GM23338 (cell line): ENCODE measurements at regions not wholly inside any gene's neighbourhood (a gene's known extent, or its start where the extent isn't known, plus 50 kb on each side); places are given as distances from the start of the nearest gene placed in this dataset.

Source experiments
- ATAC-seq: fragments of 200-7000 bp; cut with Tn5 transposase; 3 replicates; pipeline ENCODE4 v1.9.1; 2020
- DNase-seq: peaks from one replicate; pipeline ENCODE4 v3.0.0-alpha.2; 2015; ENCODE audit warnings: low spot score
- H2AFZ ChIP-seq: fragments of 200-600 bp; sonication (generic); 2 replicates; pipeline ENCODE4 v1.8.0; 2016; ENCODE audit warnings: antibody characterized with exemption, mild to moderate bottlenecking, moderate library complexity
- H3F3A ChIP-seq: fragments of 200-600 bp; sonication (generic); replicated peaks from 2 replicates; pipeline ENCODE4 v1.8.0; 2017; ENCODE audit warnings: antibody characterized with exemption, mixed run types, low read depth
- H3K27ac ChIP-seq: fragments of 200-600 bp; sonication (generic); 2 replicates; pipeline ENCODE4 v1.6.1; 2016; ENCODE audit warnings: low read depth
- H3K27me3 ChIP-seq: fragments of 200-600 bp; sonication (generic); 2 replicates; pipeline ENCODE4 v1.8.0; 2016; ENCODE audit warnings: mild to moderate bottlenecking, mixed run types, moderate library complexity; ENCODE audit not compliant: insufficient read depth
- H3K36me3 ChIP-seq: fragments of 200-600 bp; sonication (generic); 2 replicates; pipeline ENCODE4 v1.8.0; 2016; ENCODE audit warnings: mild to moderate bottlenecking; ENCODE audit not compliant: insufficient read depth
- H3K4me1 ChIP-seq: fragments of 200-600 bp; sonication (generic); 2 replicates; pipeline ENCODE4 v1.8.0; 2016; ENCODE audit warnings: mild to moderate bottlenecking, moderate library complexity; ENCODE audit not compliant: insufficient read depth
- H3K4me2 ChIP-seq: fragments of 200-600 bp; sonication (generic); 2 replicates; pipeline ENCODE4 v1.7.1; 2017; ENCODE audit warnings: mixed run types
- H3K4me3 ChIP-seq: fragments of 200-600 bp; sonication (generic); 2 replicates; pipeline ENCODE4 v1.6.1; 2016; ENCODE audit warnings: mixed run types
- H3K79me2 ChIP-seq: fragments of 200-600 bp; sonication (generic); replicated peaks from 2 replicates; pipeline ENCODE4 v1.8.0; 2017; ENCODE audit warnings: mild to moderate bottlenecking; ENCODE audit not compliant: insufficient read depth
- H3K9me2 ChIP-seq: fragments of 200-600 bp; sonication (generic); 2 replicates; pipeline ENCODE4 v1.8.0; 2017; ENCODE audit not compliant: insufficient read depth
- H4K20me1 ChIP-seq: fragments of 200-600 bp; sonication (generic); replicated peaks from 2 replicates; pipeline ENCODE4 v1.8.0; 2017; ENCODE audit warnings: mild to moderate bottlenecking; ENCODE audit not compliant: insufficient read depth
- H3K27ac Mint-ChIP-seq: 2 replicates; pipeline ENCODE4 v1.8.0; 2020; ENCODE audit warnings: inconsistent platforms, mild to moderate bottlenecking, moderate library complexity, mixed read lengths
- H3K27me3 Mint-ChIP-seq: 3 replicates; pipeline ENCODE4 v1.8.0; 2022; ENCODE audit warnings: low read depth, mild to moderate bottlenecking, moderate library complexity, mixed read lengths, inconsistent platforms; ENCODE audit not compliant: insufficient read depth, poor library complexity
- H3K36me3 Mint-ChIP-seq: 3 replicates; pipeline ENCODE4 v1.8.0; 2021; ENCODE audit warnings: low read depth, mild to moderate bottlenecking, inconsistent platforms, moderate library complexity, mixed read lengths
- H3K4me1 Mint-ChIP-seq: 3 replicates; pipeline ENCODE4 v1.8.0; 2020; ENCODE audit warnings: mild to moderate bottlenecking, inconsistent platforms, mixed read lengths
- H3K4me3 Mint-ChIP-seq: 3 replicates; pipeline ENCODE4 v1.8.0; 2021; ENCODE audit warnings: moderate library complexity, mild to moderate bottlenecking, inconsistent platforms, mixed read lengths
- H3K9me3 Mint-ChIP-seq: 3 replicates; pipeline ENCODE4 v1.8.0; 2020; ENCODE audit warnings: moderate library complexity, mild to moderate bottlenecking, inconsistent platforms, mixed read lengths
- CREB1 ChIP-seq: fragments of 250-450 bp; sonication (Bioruptor Pico); IDR thresholded peaks from 2 replicates; pipeline ENCODE4 v1.5.0; 2020; ENCODE audit warnings: low read depth, mild to moderate bottlenecking, moderate library complexity
- EZH2 ChIP-seq: fragments of 200-600 bp; sonication (generic); IDR thresholded peaks from one replicate; pipeline ENCODE4 v1.8.0; 2017; ENCODE audit warnings: antibody characterized with exemption, mild to moderate bottlenecking, low read depth; ENCODE audit not compliant: unreplicated experiment
- EZH2phosphoT487 ChIP-seq: fragments of 200-600 bp; sonication (generic); IDR thresholded peaks from one replicate; pipeline ENCODE4 v1.8.1; 2018; ENCODE audit warnings: antibody characterized with exemption; ENCODE audit not compliant: unreplicated experiment
- JUNB ChIP-seq: IDR thresholded peaks from one replicate; pipeline ENCODE4 v1.6.1; 2016; ENCODE audit warnings: antibody characterized with exemption; ENCODE audit not compliant: unreplicated experiment
- NANOG ChIP-seq: IDR thresholded peaks from 2 replicates; pipeline ENCODE4 v1.6.1; 2016; ENCODE audit warnings: antibody characterized with exemption, borderline replicate concordance
- POLR2AphosphoS5 ChIP-seq: IDR thresholded peaks from 2 replicates; pipeline ENCODE4 v1.6.1; 2016; ENCODE audit warnings: antibody characterized with exemption, low read depth
- STAT1 ChIP-seq: IDR thresholded peaks from one replicate; pipeline ENCODE4 v1.6.1; 2016; ENCODE audit warnings: antibody characterized with exemption; ENCODE audit not compliant: unreplicated experiment
- ZNF114 ChIP-seq: fragments of 250-450 bp; sonication (Bioruptor Pico); IDR thresholded peaks from 2 replicates; pipeline ENCODE4 v1.5.0; 2020; ENCODE audit warnings: mild to moderate bottlenecking, moderate library complexity
- ZNF331 ChIP-seq: fragments of 250-450 bp; sonication (Bioruptor Pico); IDR thresholded peaks from 2 replicates; pipeline ENCODE4 v1.5.0; 2020; ENCODE audit warnings: low read depth, mild to moderate bottlenecking, moderate library complexity
- TF ChIP-seq, protein P1 (sequence below): IDR thresholded peaks from one replicate; pipeline ENCODE4 v1.6.1; 2018; ENCODE audit warnings: antibody characterized with exemption; ENCODE audit not compliant: unreplicated experiment
- TF ChIP-seq, protein P2 (sequence below), 2 experiments: fragments of 200-600 bp in 1 of 2; sonication (generic) in 1 of 2; conservative IDR thresholded peaks; 2 replicates each; pipeline versions ENCODE4 v1.5.1 to v1.6.1; 2016 to 2017; ENCODE audit warnings: antibody characterized with exemption in 2 of 2, low read depth in 2 of 2, mild to moderate bottlenecking in 2 of 2, moderate library complexity in 1 of 2
- TF ChIP-seq, protein P3 (sequence below): fragments of 250-450 bp; sonication (Bioruptor Pico); IDR thresholded peaks from 2 replicates; pipeline ENCODE4 v1.5.0; 2020; ENCODE audit warnings: mild to moderate bottlenecking, moderate library complexity
- TF ChIP-seq, protein P4 (sequence below): IDR thresholded peaks from 2 replicates; pipeline ENCODE4 v1.6.1; 2016; ENCODE audit warnings: antibody characterized with exemption

DNA sequence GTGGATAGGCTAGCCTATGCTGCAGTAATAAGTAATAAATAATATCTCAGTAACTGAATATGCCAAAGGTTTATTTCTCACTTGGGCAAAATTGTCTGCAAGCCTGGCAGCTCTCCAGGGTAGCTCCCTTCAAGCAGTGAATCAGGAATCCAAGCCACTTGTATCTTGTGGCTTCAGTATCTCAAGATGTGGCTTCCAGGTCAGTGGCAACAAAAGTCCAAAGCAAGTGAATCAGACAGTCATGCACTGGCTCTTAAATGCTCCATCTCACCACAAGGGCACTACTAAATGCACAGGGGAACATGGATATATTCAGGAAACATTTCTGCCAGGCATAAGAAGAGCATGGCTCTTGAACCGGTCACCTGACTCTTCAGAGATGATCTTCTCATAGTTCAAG is 126.3 kb downstream of the KCTD12 start:
- Histone ChIP-seq H2AFZ (no peak overlapping the region), H3K4me3 (no peak overlapping the region), H3K36me3 (no peaks in the 10 kb centered on the region), H3K79me2 (no peaks in the 10 kb centered on the region), H4K20me1 (no peaks in the 10 kb centered on the region), H3K27me3 (no peaks in the 10 kb centered on the region), H3K27ac (no peak overlapping the region), H3K4me2 (no peak overlapping the region), H3K4me1 (no peaks in the 10 kb centered on the region), H3K9me2 (no peaks in the 10 kb centered on the region), H3F3A (no peaks in the 10 kb centered on the region)
- Mint-ChIP-seq H3K9me3 (no peaks in the 10 kb centered on the region), H3K36me3 (no peaks in the 10 kb centered on the region), H3K4me1 (no peaks in the 10 kb centered on the region), H3K27me3 (no peaks in the 10 kb centered on the region), H3K4me3 (no peak overlapping the region), H3K27ac (no peak overlapping the region)
- no peak for TF ChIP-seq EZH2phosphoT487
- TF ChIP-seq JUNB, result no peak
- TF ChIP-seq, protein P1, sequence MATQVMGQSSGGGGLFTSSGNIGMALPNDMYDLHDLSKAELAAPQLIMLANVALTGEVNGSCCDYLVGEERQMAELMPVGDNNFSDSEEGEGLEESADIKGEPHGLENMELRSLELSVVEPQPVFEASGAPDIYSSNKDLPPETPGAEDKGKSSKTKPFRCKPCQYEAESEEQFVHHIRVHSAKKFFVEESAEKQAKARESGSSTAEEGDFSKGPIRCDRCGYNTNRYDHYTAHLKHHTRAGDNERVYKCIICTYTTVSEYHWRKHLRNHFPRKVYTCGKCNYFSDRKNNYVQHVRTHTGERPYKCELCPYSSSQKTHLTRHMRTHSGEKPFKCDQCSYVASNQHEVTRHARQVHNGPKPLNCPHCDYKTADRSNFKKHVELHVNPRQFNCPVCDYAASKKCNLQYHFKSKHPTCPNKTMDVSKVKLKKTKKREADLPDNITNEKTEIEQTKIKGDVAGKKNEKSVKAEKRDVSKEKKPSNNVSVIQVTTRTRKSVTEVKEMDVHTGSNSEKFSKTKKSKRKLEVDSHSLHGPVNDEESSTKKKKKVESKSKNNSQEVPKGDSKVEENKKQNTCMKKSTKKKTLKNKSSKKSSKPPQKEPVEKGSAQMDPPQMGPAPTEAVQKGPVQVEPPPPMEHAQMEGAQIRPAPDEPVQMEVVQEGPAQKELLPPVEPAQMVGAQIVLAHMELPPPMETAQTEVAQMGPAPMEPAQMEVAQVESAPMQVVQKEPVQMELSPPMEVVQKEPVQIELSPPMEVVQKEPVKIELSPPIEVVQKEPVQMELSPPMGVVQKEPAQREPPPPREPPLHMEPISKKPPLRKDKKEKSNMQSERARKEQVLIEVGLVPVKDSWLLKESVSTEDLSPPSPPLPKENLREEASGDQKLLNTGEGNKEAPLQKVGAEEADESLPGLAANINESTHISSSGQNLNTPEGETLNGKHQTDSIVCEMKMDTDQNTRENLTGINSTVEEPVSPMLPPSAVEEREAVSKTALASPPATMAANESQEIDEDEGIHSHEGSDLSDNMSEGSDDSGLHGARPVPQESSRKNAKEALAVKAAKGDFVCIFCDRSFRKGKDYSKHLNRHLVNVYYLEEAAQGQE, result no peak
- no peak for TF ChIP-seq ZNF114
- no peak for TF ChIP-seq ZNF331 (CRISPR knock-in tag)
- TF ChIP-seq NANOG, result no peak
- TF ChIP-seq, protein P2, sequence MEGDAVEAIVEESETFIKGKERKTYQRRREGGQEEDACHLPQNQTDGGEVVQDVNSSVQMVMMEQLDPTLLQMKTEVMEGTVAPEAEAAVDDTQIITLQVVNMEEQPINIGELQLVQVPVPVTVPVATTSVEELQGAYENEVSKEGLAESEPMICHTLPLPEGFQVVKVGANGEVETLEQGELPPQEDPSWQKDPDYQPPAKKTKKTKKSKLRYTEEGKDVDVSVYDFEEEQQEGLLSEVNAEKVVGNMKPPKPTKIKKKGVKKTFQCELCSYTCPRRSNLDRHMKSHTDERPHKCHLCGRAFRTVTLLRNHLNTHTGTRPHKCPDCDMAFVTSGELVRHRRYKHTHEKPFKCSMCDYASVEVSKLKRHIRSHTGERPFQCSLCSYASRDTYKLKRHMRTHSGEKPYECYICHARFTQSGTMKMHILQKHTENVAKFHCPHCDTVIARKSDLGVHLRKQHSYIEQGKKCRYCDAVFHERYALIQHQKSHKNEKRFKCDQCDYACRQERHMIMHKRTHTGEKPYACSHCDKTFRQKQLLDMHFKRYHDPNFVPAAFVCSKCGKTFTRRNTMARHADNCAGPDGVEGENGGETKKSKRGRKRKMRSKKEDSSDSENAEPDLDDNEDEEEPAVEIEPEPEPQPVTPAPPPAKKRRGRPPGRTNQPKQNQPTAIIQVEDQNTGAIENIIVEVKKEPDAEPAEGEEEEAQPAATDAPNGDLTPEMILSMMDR (conservative IDR thresholded peaks at IDR 0.05; ENCODE audit: low read depth in 2 of 2), result no peak
- TF ChIP-seq, protein P3, sequence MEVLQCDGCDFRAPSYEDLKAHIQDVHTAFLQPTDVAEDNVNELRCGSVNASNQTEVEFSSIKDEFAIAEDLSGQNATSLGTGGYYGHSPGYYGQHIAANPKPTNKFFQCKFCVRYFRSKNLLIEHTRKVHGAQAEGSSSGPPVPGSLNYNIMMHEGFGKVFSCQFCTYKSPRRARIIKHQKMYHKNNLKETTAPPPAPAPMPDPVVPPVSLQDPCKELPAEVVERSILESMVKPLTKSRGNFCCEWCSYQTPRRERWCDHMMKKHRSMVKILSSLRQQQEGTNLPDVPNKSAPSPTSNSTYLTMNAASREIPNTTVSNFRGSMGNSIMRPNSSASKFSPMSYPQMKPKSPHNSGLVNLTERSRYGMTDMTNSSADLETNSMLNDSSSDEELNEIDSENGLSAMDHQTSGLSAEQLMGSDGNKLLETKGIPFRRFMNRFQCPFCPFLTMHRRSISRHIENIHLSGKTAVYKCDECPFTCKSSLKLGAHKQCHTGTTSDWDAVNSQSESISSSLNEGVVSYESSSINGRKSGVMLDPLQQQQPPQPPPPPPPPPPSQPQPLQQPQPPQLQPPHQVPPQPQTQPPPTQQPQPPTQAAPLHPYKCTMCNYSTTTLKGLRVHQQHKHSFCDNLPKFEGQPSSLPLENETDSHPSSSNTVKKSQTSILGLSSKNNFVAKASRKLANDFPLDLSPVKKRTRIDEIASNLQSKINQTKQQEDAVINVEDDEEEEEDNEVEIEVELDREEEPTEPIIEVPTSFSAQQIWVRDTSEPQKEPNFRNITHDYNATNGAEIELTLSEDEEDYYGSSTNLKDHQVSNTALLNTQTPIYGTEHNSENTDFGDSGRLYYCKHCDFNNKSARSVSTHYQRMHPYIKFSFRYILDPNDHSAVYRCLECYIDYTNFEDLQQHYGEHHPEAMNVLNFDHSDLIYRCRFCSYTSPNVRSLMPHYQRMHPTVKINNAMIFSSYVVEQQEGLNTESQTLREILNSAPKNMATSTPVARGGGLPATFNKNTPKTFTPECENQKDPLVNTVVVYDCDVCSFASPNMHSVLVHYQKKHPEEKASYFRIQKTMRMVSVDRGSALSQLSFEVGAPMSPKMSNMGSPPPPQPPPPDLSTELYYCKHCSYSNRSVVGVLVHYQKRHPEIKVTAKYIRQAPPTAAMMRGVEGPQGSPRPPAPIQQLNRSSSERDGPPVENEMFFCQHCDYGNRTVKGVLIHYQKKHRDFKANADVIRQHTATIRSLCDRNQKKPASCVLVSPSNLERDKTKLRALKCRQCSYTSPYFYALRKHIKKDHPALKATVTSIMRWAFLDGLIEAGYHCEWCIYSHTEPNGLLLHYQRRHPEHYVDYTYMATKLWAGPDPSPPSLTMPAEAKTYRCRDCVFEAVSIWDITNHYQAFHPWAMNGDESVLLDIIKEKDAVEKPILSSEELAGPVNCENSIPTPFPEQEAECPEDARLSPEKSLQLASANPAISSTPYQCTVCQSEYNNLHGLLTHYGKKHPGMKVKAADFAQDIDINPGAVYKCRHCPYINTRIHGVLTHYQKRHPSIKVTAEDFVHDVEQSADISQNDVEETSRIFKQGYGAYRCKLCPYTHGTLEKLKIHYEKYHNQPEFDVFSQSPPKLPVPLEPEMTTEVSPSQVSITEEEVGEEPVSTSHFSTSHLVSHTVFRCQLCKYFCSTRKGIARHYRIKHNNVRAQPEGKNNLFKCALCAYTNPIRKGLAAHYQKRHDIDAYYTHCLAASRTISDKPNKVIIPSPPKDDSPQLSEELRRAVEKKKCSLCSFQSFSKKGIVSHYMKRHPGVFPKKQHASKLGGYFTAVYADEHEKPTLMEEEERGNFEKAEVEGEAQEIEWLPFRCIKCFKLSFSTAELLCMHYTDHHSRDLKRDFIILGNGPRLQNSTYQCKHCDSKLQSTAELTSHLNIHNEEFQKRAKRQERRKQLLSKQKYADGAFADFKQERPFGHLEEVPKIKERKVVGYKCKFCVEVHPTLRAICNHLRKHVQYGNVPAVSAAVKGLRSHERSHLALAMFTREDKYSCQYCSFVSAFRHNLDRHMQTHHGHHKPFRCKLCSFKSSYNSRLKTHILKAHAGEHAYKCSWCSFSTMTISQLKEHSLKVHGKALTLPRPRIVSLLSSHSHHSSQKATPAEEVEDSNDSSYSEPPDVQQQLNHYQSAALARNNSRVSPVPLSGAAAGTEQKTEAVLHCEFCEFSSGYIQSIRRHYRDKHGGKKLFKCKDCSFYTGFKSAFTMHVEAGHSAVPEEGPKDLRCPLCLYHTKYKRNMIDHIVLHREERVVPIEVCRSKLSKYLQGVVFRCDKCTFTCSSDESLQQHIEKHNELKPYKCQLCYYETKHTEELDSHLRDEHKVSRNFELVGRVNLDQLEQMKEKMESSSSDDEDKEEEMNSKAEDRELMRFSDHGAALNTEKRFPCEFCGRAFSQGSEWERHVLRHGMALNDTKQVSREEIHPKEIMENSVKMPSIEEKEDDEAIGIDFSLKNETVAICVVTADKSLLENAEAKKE (CRISPR knock-in tag), result no peak
- no peak for TF ChIP-seq STAT1
- TF ChIP-seq POLR2AphosphoS5, result no peak
- TF ChIP-seq, protein P4, sequence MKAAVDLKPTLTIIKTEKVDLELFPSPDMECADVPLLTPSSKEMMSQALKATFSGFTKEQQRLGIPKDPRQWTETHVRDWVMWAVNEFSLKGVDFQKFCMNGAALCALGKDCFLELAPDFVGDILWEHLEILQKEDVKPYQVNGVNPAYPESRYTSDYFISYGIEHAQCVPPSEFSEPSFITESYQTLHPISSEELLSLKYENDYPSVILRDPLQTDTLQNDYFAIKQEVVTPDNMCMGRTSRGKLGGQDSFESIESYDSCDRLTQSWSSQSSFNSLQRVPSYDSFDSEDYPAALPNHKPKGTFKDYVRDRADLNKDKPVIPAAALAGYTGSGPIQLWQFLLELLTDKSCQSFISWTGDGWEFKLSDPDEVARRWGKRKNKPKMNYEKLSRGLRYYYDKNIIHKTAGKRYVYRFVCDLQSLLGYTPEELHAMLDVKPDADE, result no peak
- no peak for TF ChIP-seq EZH2
- no peak for TF ChIP-seq CREB1 (CRISPR knock-in tag)
- ATAC-seq, result no peak
- DNase-seq, result no peak
